GM19455 (cell line): ENCODE measurements at regions not wholly inside any gene's neighbourhood (a gene's known extent, or its start where the extent isn't known, plus 50 kb on each side); places are given as distances from the start of the nearest gene placed in this dataset.
"Not testable (repeated sequence)": the region's sequence is repeated elsewhere in the genome, so short reads cannot be mapped to it uniquely, and the experiment has no call there.

Source experiments
- ATAC-seq: cut with Tn5 transposase; IDR thresholded peaks from one replicate; pipeline ENCODE4 v1.9.1; 2021; ENCODE audit not compliant: unreplicated experiment

- ATAC-seq: no peak
These were observed 52.3 kb upstream of the COL5A2 start for GRCh38 chr2:189231719-189232323.

GRCh38 chr2:189232759-189233406 is 53.3 kb upstream of the COL5A2 start:
- ATAC-seq: peak; percentile 71

GRCh38 chr2:189233527-189233926 is 54.0 kb upstream of the COL5A2 start:
- ATAC-seq: no peak

GRCh38 chr2:189234991-189235390 is 55.4 kb upstream of the COL5A2 start:
- ATAC-seq: no peak

- ATAC-seq: no peak
These were observed 56.5 kb upstream of the COL5A2 start for GRCh38 chr2:189236066-189236465.

GRCh38 chr2:189238903-189239302 is 59.3 kb upstream of the COL5A2 start:
- no peak for ATAC-seq

GRCh38 chr2:189243843-189244242 is 64.3 kb upstream of the COL5A2 start:
- not testable (repeated sequence) for ATAC-seq

GRCh38 chr2:189247276-189247675 is 67.7 kb upstream of the COL5A2 start:
- no peak for ATAC-seq

- no peak for ATAC-seq
These were observed 68.6 kb upstream of the COL5A2 start for GRCh38 chr2:189248141-189248540.

- no peak for ATAC-seq
These were observed 69.6 kb upstream of the COL5A2 start for GRCh38 chr2:189249171-189249570.

GRCh38 chr2:189249901-189250300 is 70.3 kb upstream of the COL5A2 start:
- ATAC-seq: no peak

- no peak for ATAC-seq
These were observed 73.6 kb upstream of the COL5A2 start for GRCh38 chr2:189252991-189253675.

- no peak for ATAC-seq
These were observed 74.3 kb upstream of the COL5A2 start for GRCh38 chr2:189253836-189254235.

- ATAC-seq: no peak
These were observed 74.8 kb upstream of the COL5A2 start for GRCh38 chr2:189254268-189254883.

GRCh38 chr2:189255711-189256110 is 76.2 kb upstream of the COL5A2 start:
- no peak for ATAC-seq

GRCh38 chr2:189258616-189259365 is 79.2 kb upstream of the COL5A2 start:
- ATAC-seq: no peak

GRCh38 chr2:189260361-189260814 is 80.8 kb upstream of the COL5A2 start:
- no peak for ATAC-seq

- ATAC-seq: no peak
These were observed 81.9 kb upstream of the COL5A2 start for GRCh38 chr2:189261431-189261841.

- ATAC-seq: no peak
These were observed 82.4 kb upstream of the COL5A2 start for GRCh38 chr2:189261916-189262315.

- ATAC-seq: no peak
These were observed 86.2 kb upstream of the COL5A2 start for GRCh38 chr2:189265696-189266320.

GRCh38 chr2:189267491-189267890 is 87.9 kb upstream of the COL5A2 start:
- ATAC-seq: no peak
